Sciatic nerve (tissue), 2 donors: ENCODE measurements at regions not wholly inside any gene's neighbourhood (a gene's known extent, or its start where the extent isn't known, plus 50 kb on each side); places are given as distances from the start of the nearest gene placed in this dataset.
"Not testable (repeated sequence)": the region's sequence is repeated elsewhere in the genome, so short reads cannot be mapped to it uniquely, and the experiment has no call there.

Experiments
- ATAC-seq: fragments of 200-7000 bp; cut with Tn5 transposase; one replicate; pipeline ENCODE4 v1.9.1; 2020; ENCODE audit warnings: mild to moderate bottlenecking, moderate library complexity
- DNase-seq: peaks from one replicate; pipeline ENCODE4 v3.0.0-alpha.2; 2020; ENCODE audit warnings: low spot score
- intact Hi-C: fragments of 100-400 bp; cut with DNase I; formaldehyde crosslinking; loops from one replicate; pipeline ENCODE4 v1.14.2; 2022
- donor health status: DM: no; HTN: no; CAD: no.
- donor health status: DM: no; HTN: no; CAD: no.

DNA sequence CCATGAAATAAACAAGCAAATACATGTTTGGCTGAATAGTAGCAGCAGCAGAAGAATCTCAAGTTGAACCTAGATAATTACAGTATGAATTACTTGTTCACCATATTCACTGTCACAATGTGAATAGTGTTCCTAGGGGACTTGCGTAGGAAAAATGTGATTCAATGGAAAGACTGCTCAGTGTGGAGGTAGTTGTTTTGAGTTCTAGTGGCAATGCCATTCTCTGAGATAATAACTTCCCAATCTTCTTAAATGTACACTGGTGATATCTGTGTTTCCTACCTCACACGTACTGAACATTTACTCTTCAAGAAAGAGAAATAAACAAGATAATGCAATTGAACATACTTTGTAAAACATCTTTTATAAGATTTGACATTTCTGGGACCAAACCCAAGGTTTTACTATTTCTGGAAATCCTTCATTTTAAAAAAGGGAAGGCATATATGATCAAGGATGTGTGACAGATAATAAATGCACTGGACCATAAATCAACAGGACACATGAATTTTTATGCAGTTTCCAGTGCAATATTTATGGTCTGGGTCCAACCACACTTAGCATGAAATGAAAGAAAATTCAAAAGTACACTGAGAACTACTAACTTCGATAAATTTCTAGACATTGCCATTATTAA, 598.3 kb upstream of the ZNF385D start:
- intact Hi-C loops: no loop called here
- ATAC-seq: no peak

GRCh38 chr3:22351806-22352205, 600.8 kb upstream of the ZNF385D start:
- intact Hi-C loops: no loop called here
- ATAC-seq: no peak

More for the DNA sequence above, 598.3 kb upstream of the ZNF385D start:
- no peak for DNase-seq

GRCh38 chr3:22353126-22353525, 602.1 kb upstream of the ZNF385D start:
- DNase-seq (no peak), ATAC-seq (no peak)
- intact Hi-C loops: no loop called here

More at GRCh38 chr3:22351806-22352205, 600.8 kb upstream of the ZNF385D start:
- DNase-seq: no peak

- no peak for DNase-seq
- intact Hi-C loops: no loop called here
- ATAC-seq: no peak
Measured at GRCh38 chr3:22358334-22358733, 607.3 kb upstream of the ZNF385D start.

DNA sequence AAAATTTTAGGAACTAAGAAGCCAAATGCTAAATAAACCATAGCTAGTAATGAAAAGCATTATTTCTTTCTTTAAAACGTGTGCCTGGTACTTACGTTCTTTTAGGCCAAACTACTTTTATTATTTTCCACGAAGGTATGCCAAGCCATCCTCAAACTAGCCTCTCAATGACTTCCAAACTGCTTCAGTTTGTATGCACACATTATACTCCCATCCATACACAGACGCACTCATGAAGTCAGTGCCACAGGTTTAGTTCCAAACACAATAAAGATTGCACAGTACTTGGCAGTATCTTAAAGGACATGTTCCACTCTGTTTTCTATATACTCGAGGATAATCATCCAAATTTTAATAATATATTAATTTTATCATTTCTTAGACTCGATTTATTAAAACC, 609.2 kb upstream of the ZNF385D start:
- intact Hi-C loops: no loop called here
- ATAC-seq: peak; percentile 73
- no peak for DNase-seq

GRCh38 chr3:22360970-22361369, 610.0 kb upstream of the ZNF385D start:
- ATAC-seq (peak; percentile 94), DNase-seq (no peak)
- intact Hi-C loops: no loop called here

GRCh38 chr3:22361521-22361920, 610.5 kb upstream of the ZNF385D start:
- no peak for DNase-seq
- intact Hi-C loops: no loop called here
- ATAC-seq: peak; percentile 28

- intact Hi-C loops: no loop called here
- ATAC-seq (no peak), DNase-seq (no peak)
Measured at GRCh38 chr3:22364851-22365250, 613.8 kb upstream of the ZNF385D start.

DNA sequence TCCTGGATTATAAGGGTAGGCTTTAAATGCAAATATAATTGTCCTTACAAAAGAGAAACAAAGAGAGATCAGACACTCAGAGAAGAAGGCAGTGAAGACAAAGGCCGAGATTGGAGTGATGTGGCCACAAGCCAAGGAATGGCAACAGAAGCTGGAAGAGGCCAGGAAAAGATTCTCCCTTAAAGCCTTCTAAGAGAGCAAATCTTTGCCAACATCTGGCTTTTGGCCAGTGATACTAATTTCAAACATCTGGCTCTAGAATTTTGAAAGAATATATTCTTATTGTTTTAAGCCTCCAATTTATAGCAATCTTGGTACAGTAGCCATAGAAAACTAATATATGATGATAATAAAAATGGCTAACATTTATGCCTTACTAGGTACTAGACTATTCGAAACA, 615.8 kb upstream of the ZNF385D start:
- no peak for DNase-seq
- intact Hi-C loops: no loop called here
- no peak for ATAC-seq

DNA sequence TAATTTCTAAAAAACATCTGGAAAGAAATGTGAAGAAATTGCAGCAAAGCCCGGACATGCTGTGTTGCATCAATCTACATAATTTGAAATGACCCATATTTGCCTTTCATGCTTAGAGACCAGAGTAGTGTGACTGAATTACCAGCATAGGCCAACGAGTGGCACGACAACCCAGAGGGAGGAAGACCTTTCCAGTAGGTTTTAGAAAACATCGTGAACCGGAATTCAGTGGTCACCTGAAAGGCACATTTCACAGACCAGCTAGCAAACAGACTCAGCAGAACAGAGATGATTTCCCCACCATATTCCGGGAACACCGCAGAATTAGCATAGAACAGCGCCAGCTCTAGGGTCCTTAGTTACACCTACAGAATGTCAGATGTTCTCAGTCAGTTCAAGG, 620.0 kb upstream of the ZNF385D start:
- DNase-seq: no peak
- intact Hi-C loops: no loop called here
- ATAC-seq: no peak

- peak; percentile 48 for ATAC-seq
- DNase-seq: peak; percentile 51
- intact Hi-C loops: no loop called here
Measured at GRCh38 chr3:22371607-22372291, 620.7 kb upstream of the ZNF385D start.

- intact Hi-C loops: no loop called here
- DNase-seq: peak; percentile 47
- peak; percentile 56 for ATAC-seq
Measured at GRCh38 chr3:22372292-22373062, 621.5 kb upstream of the ZNF385D start.

- ATAC-seq (no peak), DNase-seq (no peak)
- intact Hi-C loops: no loop called here
Measured at GRCh38 chr3:22373182-22373581, 622.2 kb upstream of the ZNF385D start.

DNA sequence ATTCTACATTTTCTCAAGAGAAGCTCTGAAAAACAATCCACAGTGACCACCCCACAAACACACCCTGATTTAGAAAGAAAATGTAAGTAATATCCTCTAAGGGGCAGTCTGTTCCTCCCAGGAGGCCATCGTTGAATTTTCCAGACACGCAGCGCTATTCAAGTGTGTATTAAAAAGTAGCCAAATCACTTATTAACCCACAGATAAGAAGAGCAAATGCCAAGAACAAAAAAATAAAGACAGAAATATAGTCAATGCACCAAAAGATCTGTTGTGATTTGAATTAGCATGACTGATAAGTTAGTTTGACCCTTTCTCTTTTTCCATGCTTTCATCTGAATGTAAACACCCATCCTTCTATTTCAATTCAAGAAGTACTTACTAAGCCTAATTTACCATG, 622.8 kb upstream of the ZNF385D start:
- ATAC-seq: no peak
- DNase-seq: no peak

GRCh38 chr3:22377421-22377820, 626.4 kb upstream of the ZNF385D start:
- intact Hi-C loops: no loop called here

More for the DNA sequence above, 622.8 kb upstream of the ZNF385D start:
- intact Hi-C loops: no loop called here

DNA sequence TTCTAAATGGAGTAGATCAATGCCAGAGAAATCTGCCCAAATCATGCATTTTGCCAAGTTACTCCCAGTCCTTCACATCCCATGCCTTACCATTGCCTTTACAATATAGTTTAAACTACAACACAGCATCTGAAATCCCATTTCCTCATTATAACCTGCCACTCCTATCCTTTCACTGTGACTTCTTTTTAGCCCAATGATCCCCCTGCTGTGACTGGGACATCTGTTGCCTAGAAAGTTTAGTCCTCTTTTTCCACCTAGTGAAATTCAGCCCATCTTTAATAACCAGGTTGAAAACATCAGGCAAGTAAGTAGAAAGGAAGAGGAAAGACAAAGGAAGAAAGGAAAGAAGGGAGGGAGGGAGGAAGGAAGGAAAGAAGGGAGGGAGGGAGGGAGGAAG, 627.9 kb upstream of the ZNF385D start:
- intact Hi-C loops: no loop called here
- DNase-seq (no peak), ATAC-seq (no peak)

More at GRCh38 chr3:22377421-22377820, 626.4 kb upstream of the ZNF385D start:
- ATAC-seq (no peak), DNase-seq (no peak)

DNA sequence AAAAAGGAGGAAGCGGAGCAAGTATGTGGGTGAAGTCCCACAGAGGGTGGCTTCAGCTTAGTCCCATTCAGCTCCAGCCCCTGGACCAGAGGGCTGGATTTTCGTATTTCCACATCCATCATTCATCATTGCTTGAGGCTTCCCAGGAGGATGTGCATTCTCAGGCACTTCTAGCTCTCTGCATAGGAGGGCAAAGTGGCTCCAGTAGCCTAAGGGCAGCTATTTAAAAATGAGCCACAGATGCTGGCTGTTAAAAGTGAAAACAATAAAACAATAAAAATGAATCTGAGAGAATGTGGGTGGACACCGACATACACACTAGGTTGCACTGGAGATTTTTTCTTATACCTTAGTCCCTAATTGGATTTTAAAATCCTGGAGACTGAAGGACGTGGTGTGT, 629.2 kb upstream of the ZNF385D start:
- no peak for ATAC-seq
- intact Hi-C loops: no loop called here
- DNase-seq: no peak

GRCh38 chr3:22381564-22381963, 630.6 kb upstream of the ZNF385D start:
- DNase-seq: peak; percentile 59
- ATAC-seq, intact Hi-C loops: not testable (repeated sequence)

DNA sequence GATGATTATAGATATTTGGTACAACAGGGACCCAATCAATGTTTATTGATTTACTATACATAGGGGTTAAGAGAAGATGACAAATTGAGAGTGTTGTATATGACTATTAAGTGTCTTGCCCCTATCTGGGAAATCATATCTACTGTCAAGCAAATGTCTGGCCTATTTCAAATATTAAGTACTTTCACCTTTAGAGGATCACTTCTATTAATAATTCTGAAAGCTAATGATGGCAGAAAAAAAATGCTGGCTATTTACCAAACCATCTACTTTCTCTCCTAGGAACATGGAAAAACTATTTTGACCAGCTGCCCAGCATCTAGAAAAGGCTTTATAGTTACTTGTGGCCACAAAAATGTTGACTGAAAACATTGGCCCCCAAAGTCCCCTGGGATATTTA, 632.3 kb upstream of the ZNF385D start:
- ATAC-seq: no peak
- intact Hi-C loops: no loop called here
- DNase-seq: no peak

GRCh38 chr3:22386107-22386506, 635.1 kb upstream of the ZNF385D start:
- no peak for DNase-seq
- intact Hi-C loops: no loop called here
- no peak for ATAC-seq
